ENCODE measurements at regions not wholly inside any gene's neighbourhood (a gene's known extent, or its start where the extent isn't known, plus 50 kb on each side); places are given as distances from the start of the nearest gene placed in this dataset.

GRCh38 chr7:68020102-68020501 lies 1023.5 kb downstream of the TYW1 start:
- no peaks in the 10 kb centered on the region for H3K4me1 ChIP-seq (ENCODE audit: insufficient read depth, low read length, poor library complexity, severe bottlenecking)
- TF ChIP-seq CTCF (conservative IDR thresholded peaks at IDR 0.05; ENCODE audit: low read length) (no peak), EZH2phosphoT487 (IDR thresholded peaks at IDR 0.05; ENCODE audit: borderline replicate concordance) (no peak)
- no peaks in the 10 kb centered on the region for H3K27me3 ChIP-seq (ENCODE audit: insufficient read depth, low read length, poor library complexity, severe bottlenecking)
- no peaks in the 10 kb centered on the region for H3K9me2 ChIP-seq (replicated peaks; ENCODE audit: low read depth, low read length)
- no peaks in the 10 kb centered on the region for H4K20me1 ChIP-seq (ENCODE audit: insufficient read depth, low read length, poor library complexity, severe bottlenecking)
- no peaks in the 10 kb centered on the region for H3K79me2 ChIP-seq (ENCODE audit: insufficient read depth, low read length)
- no peaks in the 10 kb centered on the region for H3K36me3 ChIP-seq (ENCODE audit: insufficient read depth, low read length)
- no peaks in the 10 kb centered on the region for H3F3A ChIP-seq (ENCODE audit: low read depth)
- H3K4me3 ChIP-seq (ENCODE audit: low read length, poor library complexity, severe bottlenecking), result no peak overlapping the region
- peaks cover 2% of the 10 kb centered on the region; the same call in 1 of the 2 replicates for H3K9me3 ChIP-seq (ENCODE audit: insufficient read depth, low read depth, low read length)
- no peak overlapping the region for H2AFZ ChIP-seq (ENCODE audit: low read length)
- H3K9ac ChIP-seq (ENCODE audit: low read depth, low read length, poor library complexity, severe bottlenecking), result no peak overlapping the region
- no peak overlapping the region for H3K4me2 ChIP-seq (ENCODE audit: low read depth, low read length, poor library complexity, severe bottlenecking)

GRCh38 chr7:68025369-68025768 lies 1028.7 kb downstream of the TYW1 start:
- Histone ChIP-seq H3K27me3 (ENCODE audit: insufficient read depth, low read length, poor library complexity, severe bottlenecking) (no peaks in the 10 kb centered on the region), H3K9me3 (ENCODE audit: insufficient read depth, low read depth, low read length) (0 out of 2 replicates have a peak, but pooled peaks cover 8% of the 10 kb centered on the region), H2AFZ (ENCODE audit: low read length) (no peak overlapping the region), H3K9ac (ENCODE audit: low read depth, low read length, poor library complexity, severe bottlenecking) (no peak overlapping the region), H3K9me2 (replicated peaks; ENCODE audit: low read depth, low read length) (no peaks in the 10 kb centered on the region), H4K20me1 (ENCODE audit: insufficient read depth, low read length, poor library complexity, severe bottlenecking) (no peaks in the 10 kb centered on the region), H3K36me3 (ENCODE audit: insufficient read depth, low read length) (no peaks in the 10 kb centered on the region), H3K4me3 (ENCODE audit: low read length, poor library complexity, severe bottlenecking) (no peak overlapping the region), H3K79me2 (ENCODE audit: insufficient read depth, low read length) (no peaks in the 10 kb centered on the region), H3F3A (ENCODE audit: low read depth) (no peaks in the 10 kb centered on the region), H3K4me2 (ENCODE audit: low read depth, low read length, poor library complexity, severe bottlenecking) (no peak overlapping the region), H3K4me1 (ENCODE audit: insufficient read depth, low read length, poor library complexity, severe bottlenecking) (no peaks in the 10 kb centered on the region)
- no peak for TF ChIP-seq EZH2phosphoT487 (IDR thresholded peaks at IDR 0.05; ENCODE audit: borderline replicate concordance)
- no peak for TF ChIP-seq CTCF (conservative IDR thresholded peaks at IDR 0.05; ENCODE audit: low read length)

DNA sequence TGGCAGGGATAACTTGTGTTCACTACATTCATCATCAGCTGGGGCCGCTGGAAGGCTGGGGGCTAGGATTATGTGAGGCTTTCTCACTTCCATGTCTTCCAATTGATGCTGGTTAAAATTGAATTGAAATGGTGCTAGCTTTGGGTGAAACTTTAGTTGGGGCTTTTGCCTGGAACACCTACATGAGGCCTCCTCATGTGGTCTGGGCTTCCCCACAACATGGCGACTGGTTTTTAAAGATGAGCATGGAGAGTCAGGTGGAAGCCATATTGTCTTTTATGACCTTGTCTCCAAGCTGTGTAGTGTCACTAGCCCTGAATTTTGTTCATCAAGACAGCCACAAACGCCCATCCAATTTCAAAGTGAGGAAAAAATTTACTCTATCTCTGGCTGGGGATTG lies 1033.9 kb downstream of the TYW1 start:
- no peaks in the 10 kb centered on the region for H4K20me1 ChIP-seq (ENCODE audit: insufficient read depth, low read length, poor library complexity, severe bottlenecking)
- H2AFZ ChIP-seq (ENCODE audit: low read length), result no peak overlapping the region
- H3K9ac ChIP-seq (ENCODE audit: low read depth, low read length, poor library complexity, severe bottlenecking), result no peak overlapping the region
- no peak overlapping the region for H3K4me2 ChIP-seq (ENCODE audit: low read depth, low read length, poor library complexity, severe bottlenecking)
- H3K9me3 ChIP-seq (ENCODE audit: insufficient read depth, low read depth, low read length), result peaks cover 14% of the 10 kb centered on the region; the same call in 1 of the 2 replicates
- H3K4me1 ChIP-seq (ENCODE audit: insufficient read depth, low read length, poor library complexity, severe bottlenecking), result no peaks in the 10 kb centered on the region
- no peak for TF ChIP-seq EZH2phosphoT487 (IDR thresholded peaks at IDR 0.05; ENCODE audit: borderline replicate concordance)
- TF ChIP-seq CTCF (conservative IDR thresholded peaks at IDR 0.05; ENCODE audit: low read length), result no peak
- H3K4me3 ChIP-seq (ENCODE audit: low read length, poor library complexity, severe bottlenecking), result no peak overlapping the region
- no peaks in the 10 kb centered on the region for H3K36me3 ChIP-seq (ENCODE audit: insufficient read depth, low read length)
- no peaks in the 10 kb centered on the region for H3K27me3 ChIP-seq (ENCODE audit: insufficient read depth, low read length, poor library complexity, severe bottlenecking)
- no peaks in the 10 kb centered on the region for H3K9me2 ChIP-seq (replicated peaks; ENCODE audit: low read depth, low read length)
- no peaks in the 10 kb centered on the region for H3K79me2 ChIP-seq (ENCODE audit: insufficient read depth, low read length)
- no peaks in the 10 kb centered on the region for H3F3A ChIP-seq (ENCODE audit: low read depth)
